ENCODE measurements at regions not wholly inside any gene's neighbourhood (a gene's known extent, or its start where the extent isn't known, plus 50 kb on each side); places are given as distances from the start of the nearest gene placed in this dataset.

- Histone ChIP-seq H4K20me1 (ENCODE audit: control insufficient read depth, extremely low read depth, insufficient read depth, low read length) (no peaks in the 10 kb centered on the region), H2AFZ (ENCODE audit: low read length) (no peak overlapping the region), H3K9me3 (ENCODE audit: control insufficient read depth, insufficient read depth, low read depth, low read length) (no peaks in the 10 kb centered on the region), H3K4me1 (ENCODE audit: control insufficient read depth, extremely low read depth, insufficient read depth, low read length) (no peaks in the 10 kb centered on the region), H3K4me3 (replicated peaks in 1 of 4; ENCODE audit: control extremely low read depth in 1 of 4, insufficient read depth in 1 of 4, low read depth in 3 of 4, low read length in 4 of 4) (no peak overlapping the region), H3K4me2 (ENCODE audit: extremely low read depth, insufficient read depth, low read length) (no peak overlapping the region), H3K79me2 (ENCODE audit: control insufficient read depth, insufficient read depth, low read length) (no peaks in the 10 kb centered on the region), H3K9ac (ENCODE audit: insufficient read depth, low read length) (no peak overlapping the region), H3K27ac (ENCODE audit: insufficient read depth, low read length) (no peak overlapping the region), H3K27me3 (ENCODE audit: control insufficient read depth, insufficient read depth, low read length) (no peaks in the 10 kb centered on the region), H3K36me3 (ENCODE audit: control insufficient read depth, insufficient read depth, low read length) (no peaks in the 10 kb centered on the region)
- DNase-seq (ENCODE audit: low read depth in 2 of 2), result no peak
- TF ChIP-seq, protein P1, sequence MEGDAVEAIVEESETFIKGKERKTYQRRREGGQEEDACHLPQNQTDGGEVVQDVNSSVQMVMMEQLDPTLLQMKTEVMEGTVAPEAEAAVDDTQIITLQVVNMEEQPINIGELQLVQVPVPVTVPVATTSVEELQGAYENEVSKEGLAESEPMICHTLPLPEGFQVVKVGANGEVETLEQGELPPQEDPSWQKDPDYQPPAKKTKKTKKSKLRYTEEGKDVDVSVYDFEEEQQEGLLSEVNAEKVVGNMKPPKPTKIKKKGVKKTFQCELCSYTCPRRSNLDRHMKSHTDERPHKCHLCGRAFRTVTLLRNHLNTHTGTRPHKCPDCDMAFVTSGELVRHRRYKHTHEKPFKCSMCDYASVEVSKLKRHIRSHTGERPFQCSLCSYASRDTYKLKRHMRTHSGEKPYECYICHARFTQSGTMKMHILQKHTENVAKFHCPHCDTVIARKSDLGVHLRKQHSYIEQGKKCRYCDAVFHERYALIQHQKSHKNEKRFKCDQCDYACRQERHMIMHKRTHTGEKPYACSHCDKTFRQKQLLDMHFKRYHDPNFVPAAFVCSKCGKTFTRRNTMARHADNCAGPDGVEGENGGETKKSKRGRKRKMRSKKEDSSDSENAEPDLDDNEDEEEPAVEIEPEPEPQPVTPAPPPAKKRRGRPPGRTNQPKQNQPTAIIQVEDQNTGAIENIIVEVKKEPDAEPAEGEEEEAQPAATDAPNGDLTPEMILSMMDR (conservative IDR thresholded peaks at IDR 0.05 in 1 of 2, IDR thresholded peaks at IDR 0.05 in 1 of 2; ENCODE audit: low read depth in 1 of 2, low read length in 2 of 2), result no peak
- no peak for TF ChIP-seq EZH2 (IDR thresholded peaks at IDR 0.05; ENCODE audit: low read length, missing control alignments)
These were observed 1291.0 kb upstream of the GYPC start for GRCh38 chr2:125364984-125365265.

- Histone ChIP-seq H4K20me1 (ENCODE audit: control insufficient read depth, extremely low read depth, insufficient read depth, low read length) (no peaks in the 10 kb centered on the region), H3K9me3 (ENCODE audit: control insufficient read depth, insufficient read depth, low read depth, low read length) (no peaks in the 10 kb centered on the region)
- no peak for TF ChIP-seq EZH2 (IDR thresholded peaks at IDR 0.05; ENCODE audit: low read length, missing control alignments)
- TF ChIP-seq, protein P1 (conservative IDR thresholded peaks at IDR 0.05 in 1 of 2, IDR thresholded peaks at IDR 0.05 in 1 of 2; ENCODE audit: low read depth in 1 of 2, low read length in 2 of 2), result no peak
These were observed 1284.1 kb upstream of the GYPC start for GRCh38 chr2:125371867-125372266.

GRCh38 chr2:125373293-125373692 lies 1282.7 kb upstream of the GYPC start:
- H3K27me3 ChIP-seq (ENCODE audit: control insufficient read depth, insufficient read depth, low read length), result no peaks in the 10 kb centered on the region
- H3K4me3 ChIP-seq (replicated peaks in 1 of 4; ENCODE audit: control extremely low read depth in 1 of 4, insufficient read depth in 1 of 4, low read depth in 3 of 4, low read length in 4 of 4), result no peak overlapping the region
- TF ChIP-seq, protein P1 (conservative IDR thresholded peaks at IDR 0.05 in 1 of 2, IDR thresholded peaks at IDR 0.05 in 1 of 2; ENCODE audit: low read depth in 1 of 2, low read length in 2 of 2), result no peak
- TF ChIP-seq EZH2 (IDR thresholded peaks at IDR 0.05; ENCODE audit: low read length, missing control alignments), result no peak
- no peaks in the 10 kb centered on the region for H3K36me3 ChIP-seq (ENCODE audit: control insufficient read depth, insufficient read depth, low read length)
- H3K9ac ChIP-seq (ENCODE audit: insufficient read depth, low read length), result no peak overlapping the region
- H3K9me3 ChIP-seq (ENCODE audit: control insufficient read depth, insufficient read depth, low read depth, low read length), result no peaks in the 10 kb centered on the region
- no peak overlapping the region for H3K27ac ChIP-seq (ENCODE audit: insufficient read depth, low read length)
- no peaks in the 10 kb centered on the region for H3K4me1 ChIP-seq (ENCODE audit: control insufficient read depth, extremely low read depth, insufficient read depth, low read length)
- H3K4me2 ChIP-seq (ENCODE audit: extremely low read depth, insufficient read depth, low read length), result no peak overlapping the region
- DNase-seq (ENCODE audit: low read depth in 2 of 2), result no peak
- no peak overlapping the region for H2AFZ ChIP-seq (ENCODE audit: low read length)
- H3K79me2 ChIP-seq (ENCODE audit: control insufficient read depth, insufficient read depth, low read length), result no peaks in the 10 kb centered on the region
- H4K20me1 ChIP-seq (ENCODE audit: control insufficient read depth, extremely low read depth, insufficient read depth, low read length), result no peaks in the 10 kb centered on the region

More at GRCh38 chr2:125371867-125372266, 1284.1 kb upstream of the GYPC start:
- H3K79me2 ChIP-seq (ENCODE audit: control insufficient read depth, insufficient read depth, low read length), result no peaks in the 10 kb centered on the region
- H3K4me1 ChIP-seq (ENCODE audit: control insufficient read depth, extremely low read depth, insufficient read depth, low read length), result no peaks in the 10 kb centered on the region
- DNase-seq (ENCODE audit: low read depth in 2 of 2), result no peak
- no peaks in the 10 kb centered on the region for H3K27me3 ChIP-seq (ENCODE audit: control insufficient read depth, insufficient read depth, low read length)
- no peak overlapping the region for H3K4me3 ChIP-seq (replicated peaks in 1 of 4; ENCODE audit: control extremely low read depth in 1 of 4, insufficient read depth in 1 of 4, low read depth in 3 of 4, low read length in 4 of 4)
- no peak overlapping the region for H3K4me2 ChIP-seq (ENCODE audit: extremely low read depth, insufficient read depth, low read length)
- no peak overlapping the region for H2AFZ ChIP-seq (ENCODE audit: low read length)
- no peaks in the 10 kb centered on the region for H3K36me3 ChIP-seq (ENCODE audit: control insufficient read depth, insufficient read depth, low read length)
- H3K9ac ChIP-seq (ENCODE audit: insufficient read depth, low read length), result no peak overlapping the region
- no peak overlapping the region for H3K27ac ChIP-seq (ENCODE audit: insufficient read depth, low read length)

Measured in fibroblast of lung (primary cell).